Transverse colon (tissue), 4 donors: ENCODE measurements at regions not wholly inside any gene's neighbourhood (a gene's known extent, or its start where the extent isn't known, plus 50 kb on each side); places are given as distances from the start of the nearest gene placed in this dataset.

Source experiments
- DNase-seq: peaks from one replicate; pipeline ENCODE4 v3.0.0-alpha.2; 2019
- H3K27ac ChIP-seq, 4 donors: fragments of 200-600 bp; sonication (generic); 2 replicates each; pipeline ENCODE4 v1.5.1; 2016 to 2018; ENCODE audit warnings: inconsistent platforms in 4 of 4
- H3K27me3 ChIP-seq: fragments of 200-600 bp; sonication (generic); 2 replicates; pipeline ENCODE4 v1.5.1; 2017; ENCODE audit warnings: inconsistent platforms
- H3K36me3 ChIP-seq, 4 donors: fragments of 200-600 bp; sonication (generic); 2 replicates each; pipeline ENCODE4 v1.5.1; 2017 to 2019; ENCODE audit warnings: inconsistent platforms in 4 of 4
- H3K4me1 ChIP-seq, 4 donors: fragments of 200-600 bp; sonication (generic); 2 replicates each; pipeline ENCODE4 v1.5.1; 2017 to 2020; ENCODE audit warnings: inconsistent platforms in 4 of 4
- H3K4me3 ChIP-seq, 4 donors: fragments of 200-600 bp; sonication (generic); 1 replicate in 1 of 4; 2 replicates in 3 of 4; pipeline versions ENCODE4 v1.5.1 to v1.6.1; 2017 to 2019; ENCODE audit warnings: inconsistent platforms in 4 of 4
- H3K9me3 ChIP-seq, 2 donors: fragments of 200-600 bp; sonication (generic); 2 replicates each; pipeline ENCODE4 v1.5.1; 2017 to 2019; ENCODE audit warnings: inconsistent platforms in 2 of 2
- CTCF ChIP-seq, 5 experiments: fragments of 200-600 bp in 3 of 5; fragments of 450-650 bp in 2 of 5; sonication (generic) in 3 of 5; IDR thresholded peaks; 1 replicate in 2 of 5; 2 replicates in 3 of 5; pipeline ENCODE4 v1.5.1; 2016 to 2017; ENCODE audit warnings: antibody characterized with exemption in 5 of 5, inconsistent platforms in 3 of 5, mild to moderate bottlenecking in 2 of 5, moderate library complexity in 1 of 5
- EP300 ChIP-seq: sonication (generic); formaldehyde crosslinking; IDR thresholded peaks from one replicate; pipeline ENCODE4 v1.6.1; 2017; ENCODE audit warnings: antibody characterized with exemption, low read depth
- POLR2A ChIP-seq: fragments of 450-650 bp; IDR thresholded peaks from one replicate; pipeline ENCODE4 v1.6.1; 2016; ENCODE audit warnings: antibody characterized with exemption, mild to moderate bottlenecking, moderate library complexity
- POLR2AphosphoS5 ChIP-seq, 3 donors: sonication (generic); formaldehyde crosslinking; IDR thresholded peaks; one replicate each; pipeline ENCODE4 v1.6.1; 2016; ENCODE audit warnings: antibody characterized with exemption in 3 of 3
- WGBS, 2 donors: methylation state at CpG; one replicate each; pipeline ENCODE4 v1.1.5; 2018; ENCODE audit warnings: low coverage in 1 of 2; 5-methylcytosine and 5-hydroxymethylcytosine counted together
- in situ Hi-C, 4 donors: fragments of 200-750 bp; cut with MboI; loops; one replicate each; pipeline versions ENCODE4 v1.15.0 to v1.15.1; 2017; ENCODE audit warnings: low sequenced_read_pairs in 3 of 4, low pct_ligation_motif_present in 1 of 4, low pct_unique_long_range_greater_than_20kb in 1 of 4
- intact Hi-C: fragments of 100-400 bp; cut with DNase I; formaldehyde crosslinking; loops from one replicate; pipeline ENCODE4 v1.15.1; 2023; ENCODE audit warnings: low total_unique reads

GRCh38 chr2:128402911-128403670 is 84.4 kb upstream of the HS6ST1 start:
- no peak for TF ChIP-seq CTCF (IDR thresholded peaks at IDR 0.05)
- TF ChIP-seq POLR2AphosphoS5 (IDR thresholded peaks at IDR 0.05) = no peak
- TF ChIP-seq EP300 = no peak
- no peak for TF ChIP-seq POLR2A
- in situ Hi-C loops (no loop called here), intact Hi-C loops (no loop called here)
- Histone ChIP-seq H3K27ac (no peak overlapping the region), H3K27me3 (no peaks in the 10 kb centered on the region), H3K4me3 (no peak overlapping the region), H3K36me3 (no peaks in the 10 kb centered on the region), H3K9me3 (no peaks in the 10 kb centered on the region), H3K4me1 (no peaks in the 10 kb centered on the region)
- no peak for DNase-seq
- 70 to 90% methylated on average over 2 to 13 of the region's 13 CpGs for WGBS, 2 donors

- H3K27ac ChIP-seq = no peak overlapping the region
- H3K9me3 ChIP-seq = no peaks in the 10 kb centered on the region
- intact Hi-C loops = no loop called here
- 79 to 85% methylated on average over 3 to 5 of the region's 5 CpGs for WGBS, 2 donors
- in situ Hi-C loops = no loop called here
- peak; percentile 2 for DNase-seq
- no peaks in the 10 kb centered on the region for H3K36me3 ChIP-seq
- no peak overlapping the region for H3K4me3 ChIP-seq
- no peaks in the 10 kb centered on the region for H3K27me3 ChIP-seq
- H3K4me1 ChIP-seq = no peaks in the 10 kb centered on the region
- TF ChIP-seq EP300 (no peak), CTCF (IDR thresholded peaks at IDR 0.05) (no peak), POLR2AphosphoS5 (IDR thresholded peaks at IDR 0.05) (no peak), POLR2A (no peak)
Measured at GRCh38 chr2:128403814-128404708, 85.4 kb upstream of the HS6ST1 start.

GRCh38 chr2:128404709-128405466 is 86.2 kb upstream of the HS6ST1 start:
- Histone ChIP-seq H3K4me3 (no peak overlapping the region), H3K4me1 (no peaks in the 10 kb centered on the region), H3K36me3 (no peaks in the 10 kb centered on the region), H3K27me3 (no peaks in the 10 kb centered on the region), H3K9me3 (no peaks in the 10 kb centered on the region), H3K27ac (no peak overlapping the region)
- in situ Hi-C loops = no loop called here
- WGBS, 2 donors = 53 to 81% methylated on average over 2 to 11 of the region's 11 CpGs
- TF ChIP-seq EP300 (no peak), CTCF (IDR thresholded peaks at IDR 0.05) (no peak), POLR2AphosphoS5 (IDR thresholded peaks at IDR 0.05) (no peak), POLR2A (no peak)
- peak; percentile 5 for DNase-seq
- intact Hi-C loops = no loop called here

GRCh38 chr2:128405467-128405900 is 86.8 kb upstream of the HS6ST1 start:
- Histone ChIP-seq H3K36me3 (no peaks in the 10 kb centered on the region), H3K4me1 (no peaks in the 10 kb centered on the region), H3K27me3 (no peaks in the 10 kb centered on the region), H3K9me3 (no peaks in the 10 kb centered on the region), H3K27ac (no peak overlapping the region), H3K4me3 (no peak overlapping the region)
- in situ Hi-C loops (no loop called here), intact Hi-C loops (no loop called here)
- 92% methylated on average over 5 of the region's 5 CpGs; no CpG with 5 or more reads in 1 of the 2 donors for WGBS, 2 donors
- peak; percentile 2 for DNase-seq
- TF ChIP-seq POLR2A = no peak
- no peak for TF ChIP-seq CTCF (IDR thresholded peaks at IDR 0.05)
- no peak for TF ChIP-seq POLR2AphosphoS5 (IDR thresholded peaks at IDR 0.05)
- no peak for TF ChIP-seq EP300
